ENCODE measurements at regions not wholly inside any gene's neighbourhood (a gene's known extent, or its start where the extent isn't known, plus 50 kb on each side); places are given as distances from the start of the nearest gene placed in this dataset.

- TF ChIP-seq CTCF (IDR thresholded peaks at IDR 0.05) (no peak), POLR2A (IDR thresholded peaks at IDR 0.05) (no peak)
These were observed 288.8 kb downstream of the KIF2B start for GRCh38 chr17:54111576-54111975.
